ENCODE measurements at regions not wholly inside any gene's neighbourhood (a gene's known extent, or its start where the extent isn't known, plus 50 kb on each side); places are given as distances from the start of the nearest gene placed in this dataset.

GRCh38 chr7:118615-119391, 73.6 kb upstream of the FAM20C start:
- DNase-seq (ENCODE audit: extremely low read depth, low read depth, low spot score) = no peak

- no peak for DNase-seq (ENCODE audit: extremely low read depth, low read depth, low spot score)
Observed at GRCh38 chr7:119392-120163, 72.8 kb upstream of the FAM20C start.

GRCh38 chr7:120164-120991, 72.0 kb upstream of the FAM20C start:
- DNase-seq (ENCODE audit: extremely low read depth, low read depth, low spot score) = no peak

- no peak for DNase-seq (ENCODE audit: extremely low read depth, low read depth, low spot score)
Observed at GRCh38 chr7:121002-121785, 71.2 kb upstream of the FAM20C start.

GRCh38 chr7:123237-123636, 69.1 kb upstream of the FAM20C start:
- DNase-seq (ENCODE audit: extremely low read depth, low read depth, low spot score) = no peak

GRCh38 chr7:124130-124949, 68.0 kb upstream of the FAM20C start:
- no peak for DNase-seq (ENCODE audit: extremely low read depth, low read depth, low spot score)

- DNase-seq (ENCODE audit: extremely low read depth, low read depth, low spot score) = no peak
Observed at GRCh38 chr7:125061-125475, 67.3 kb upstream of the FAM20C start.

GRCh38 chr7:125661-126060, 66.7 kb upstream of the FAM20C start:
- DNase-seq (ENCODE audit: extremely low read depth, low read depth, low spot score) = no peak

- no peak for DNase-seq (ENCODE audit: extremely low read depth, low read depth, low spot score)
Observed at GRCh38 chr7:126368-126767, 66.0 kb upstream of the FAM20C start.

GRCh38 chr7:127064-127598, 65.2 kb upstream of the FAM20C start:
- DNase-seq (ENCODE audit: extremely low read depth, low read depth, low spot score) = no peak

GRCh38 chr7:128171-129080, 63.9 kb upstream of the FAM20C start:
- no peak for DNase-seq (ENCODE audit: extremely low read depth, low read depth, low spot score)

- DNase-seq (ENCODE audit: extremely low read depth, low read depth, low spot score) = no peak
Observed at GRCh38 chr7:129366-130221, 62.8 kb upstream of the FAM20C start.

- no peak for DNase-seq (ENCODE audit: extremely low read depth, low read depth, low spot score)
Observed at GRCh38 chr7:130222-130572, 62.2 kb upstream of the FAM20C start.

GRCh38 chr7:130875-131780, 61.2 kb upstream of the FAM20C start:
- DNase-seq (ENCODE audit: extremely low read depth, low read depth, low spot score) = no peak

- DNase-seq (ENCODE audit: extremely low read depth, low read depth, low spot score) = no peak
Observed at GRCh38 chr7:131781-132482, 60.4 kb upstream of the FAM20C start.

GRCh38 chr7:132899-133298, 59.5 kb upstream of the FAM20C start:
- DNase-seq (ENCODE audit: extremely low read depth, low read depth, low spot score) = no peak

Data from glomerular endothelial cell (primary cell).